Neural progenitor cell (in vitro differentiated cells): ENCODE measurements at regions not wholly inside any gene's neighbourhood (a gene's known extent, or its start where the extent isn't known, plus 50 kb on each side); places are given as distances from the start of the nearest gene placed in this dataset.

Source experiments
- DNase-seq: peaks from one replicate; pipeline ENCODE4 v3.0.0-alpha.2; 2016; ENCODE audit warnings: low spot score
- H2AFZ ChIP-seq: fragments of 200-600 bp; sonication (generic); replicated peaks from 2 replicates; pipeline ENCODE4 v1.6.1; 2016; ENCODE audit warnings: antibody characterized with exemption
- H3F3A ChIP-seq: fragments of 200-600 bp; sonication (generic); 2 replicates; pipeline ENCODE4 v1.6.1; 2016; ENCODE audit warnings: antibody characterized with exemption, low read depth
- H3K27ac ChIP-seq: fragments of 200-600 bp; sonication (generic); 2 replicates; pipeline ENCODE4 v1.5.1; 2016; ENCODE audit warnings: mild to moderate bottlenecking
- H3K27me3 ChIP-seq: fragments of 200-600 bp; sonication (generic); 2 replicates; pipeline ENCODE4 v1.6.1; 2016; ENCODE audit warnings: mild to moderate bottlenecking, moderate library complexity
- H3K36me3 ChIP-seq: fragments of 200-600 bp; sonication (generic); 2 replicates; pipeline ENCODE4 v1.5.1; 2016
- H3K4me1 ChIP-seq: fragments of 200-600 bp; sonication (generic); 2 replicates; pipeline ENCODE4 v1.6.1; 2016; ENCODE audit warnings: mixed run types
- H3K4me2 ChIP-seq: fragments of 200-600 bp; sonication (generic); 2 replicates; pipeline ENCODE4 v1.6.1; 2016
- H3K4me3 ChIP-seq: fragments of 200-600 bp; sonication (generic); 2 replicates; pipeline ENCODE4 v1.5.1; 2016
- H3K79me2 ChIP-seq: fragments of 200-600 bp; sonication (generic); 2 replicates; pipeline ENCODE4 v1.6.1; 2016; ENCODE audit warnings: low read depth
- H3K9ac ChIP-seq: fragments of 200-600 bp; sonication (generic); 2 replicates; pipeline ENCODE4 v1.6.1; 2016
- H3K9me3 ChIP-seq: fragments of 200-600 bp; sonication (generic); 2 replicates; pipeline ENCODE4 v1.5.1; 2016; ENCODE audit warnings: low read depth
- H4K20me1 ChIP-seq: fragments of 200-600 bp; sonication (generic); 2 replicates; pipeline ENCODE4 v1.6.1; 2016; ENCODE audit warnings: low read depth
- H3K27ac Mint-ChIP-seq: 3 replicates; pipeline ENCODE4 v1.8.0; 2021; ENCODE audit warnings: mixed read lengths
- H3K27me3 Mint-ChIP-seq: 2 replicates; pipeline ENCODE4 v1.8.0; 2022; ENCODE audit warnings: low read depth, mild to moderate bottlenecking, inconsistent platforms, moderate library complexity, mixed read lengths; ENCODE audit not compliant: insufficient read depth
- H3K36me3 Mint-ChIP-seq: 3 replicates; pipeline ENCODE4 v1.8.0; 2021; ENCODE audit warnings: mixed read lengths
- H3K4me1 Mint-ChIP-seq: 3 replicates; pipeline ENCODE4 v1.8.0; 2021; ENCODE audit warnings: mixed read lengths
- H3K4me3 Mint-ChIP-seq: 3 replicates; pipeline ENCODE4 v1.8.0; 2021; ENCODE audit warnings: mild to moderate bottlenecking, moderate library complexity, mixed read lengths
- H3K9me3 Mint-ChIP-seq: 3 replicates; pipeline ENCODE4 v1.8.0; 2020; ENCODE audit warnings: mixed read lengths
- CTCF ChIP-seq: fragments of 200-600 bp; sonication (generic); IDR thresholded peaks from 2 replicates; pipeline ENCODE4 v1.5.1; 2017; ENCODE audit warnings: antibody characterized with exemption, mild to moderate bottlenecking
- EZH2 ChIP-seq: fragments of 200-600 bp; sonication (generic); IDR thresholded peaks from 2 replicates; pipeline ENCODE4 v1.6.1; 2017; ENCODE audit warnings: antibody characterized with exemption, mild to moderate bottlenecking, moderate library complexity
- EZH2phosphoT487 ChIP-seq: fragments of 200-600 bp; sonication (generic); IDR thresholded peaks from 2 replicates; pipeline ENCODE4 v1.6.1; 2017; ENCODE audit warnings: antibody characterized with exemption

- H3K36me3 Mint-ChIP-seq = no peaks in the 10 kb centered on the region
- Histone ChIP-seq H4K20me1 (no peaks in the 10 kb centered on the region), H3K4me1 (peaks cover 14% of the 10 kb centered on the region), H3K27me3 (no peaks in the 10 kb centered on the region), H3K9me3 (no peaks in the 10 kb centered on the region), H3K27ac (no peak overlapping the region), H3K9ac (no peak overlapping the region), H3F3A (no peaks in the 10 kb centered on the region), H3K36me3 (no peaks in the 10 kb centered on the region), H3K79me2 (no peaks in the 10 kb centered on the region), H2AFZ (no peak overlapping the region), H3K4me2 (no peak overlapping the region), H3K4me3 (no peak overlapping the region)
- H3K4me3 Mint-ChIP-seq = no peak overlapping the region
- peaks cover 25% of the 10 kb centered on the region for H3K27me3 Mint-ChIP-seq
- H3K27ac Mint-ChIP-seq = peak overlapping the region; percentile 85
- H3K9me3 Mint-ChIP-seq = no peaks in the 10 kb centered on the region
- peaks cover 37% of the 10 kb centered on the region for H3K4me1 Mint-ChIP-seq
- TF ChIP-seq EZH2 = no peak
- TF ChIP-seq EZH2phosphoT487 = no peak
- no peak for TF ChIP-seq CTCF
- DNase-seq = no peak
Observed at GRCh38 chr2:43158259-43158880, 68.0 kb downstream of the ZFP36L2 start.

GRCh38 chr2:43157506-43158246 lies 68.7 kb downstream of the ZFP36L2 start:
- no peaks in the 10 kb centered on the region for H3F3A ChIP-seq
- no peaks in the 10 kb centered on the region for H3K36me3 ChIP-seq
- no peak overlapping the region for H3K4me3 ChIP-seq
- DNase-seq = no peak
- H3K79me2 ChIP-seq = no peaks in the 10 kb centered on the region
- no peak overlapping the region for H3K27ac ChIP-seq
- Mint-ChIP-seq H3K9me3 (no peaks in the 10 kb centered on the region), H3K27ac (peak overlapping the region; percentile 81), H3K4me1 (peaks cover 34% of the 10 kb centered on the region), H3K4me3 (no peak overlapping the region), H3K27me3 (peaks cover 23% of the 10 kb centered on the region), H3K36me3 (no peaks in the 10 kb centered on the region)
- peaks cover 9% of the 10 kb centered on the region for H3K4me1 ChIP-seq
- H3K9ac ChIP-seq = no peak overlapping the region
- H4K20me1 ChIP-seq = no peaks in the 10 kb centered on the region
- no peak overlapping the region for H3K4me2 ChIP-seq
- H3K27me3 ChIP-seq = no peaks in the 10 kb centered on the region
- H2AFZ ChIP-seq = no peak overlapping the region
- H3K9me3 ChIP-seq = no peaks in the 10 kb centered on the region
- TF ChIP-seq CTCF = no peak
- TF ChIP-seq EZH2 = no peak
- TF ChIP-seq EZH2phosphoT487 = no peak

- Mint-ChIP-seq H3K9me3 (no peaks in the 10 kb centered on the region), H3K36me3 (no peaks in the 10 kb centered on the region), H3K27me3 (peaks cover 18% of the 10 kb centered on the region), H3K27ac (peak overlapping the region; percentile 74), H3K4me3 (no peak overlapping the region), H3K4me1 (peaks cover 30% of the 10 kb centered on the region)
- Histone ChIP-seq H2AFZ (no peak overlapping the region), H3K4me2 (no peak overlapping the region), H3K9ac (no peak overlapping the region), H3F3A (no peaks in the 10 kb centered on the region), H3K4me1 (peaks cover 9% of the 10 kb centered on the region), H4K20me1 (no peaks in the 10 kb centered on the region), H3K36me3 (no peaks in the 10 kb centered on the region), H3K4me3 (no peak overlapping the region), H3K27ac (no peak overlapping the region), H3K9me3 (no peaks in the 10 kb centered on the region), H3K79me2 (no peaks in the 10 kb centered on the region), H3K27me3 (no peaks in the 10 kb centered on the region)
- DNase-seq = no peak
- no peak for TF ChIP-seq CTCF
- no peak for TF ChIP-seq EZH2
- TF ChIP-seq EZH2phosphoT487 = no peak
Observed at GRCh38 chr2:43155851-43156411, 70.5 kb downstream of the ZFP36L2 start.
